ENCODE measurements at regions not wholly inside any gene's neighbourhood (a gene's known extent, or its start where the extent isn't known, plus 50 kb on each side); places are given as distances from the start of the nearest gene placed in this dataset.

DNA sequence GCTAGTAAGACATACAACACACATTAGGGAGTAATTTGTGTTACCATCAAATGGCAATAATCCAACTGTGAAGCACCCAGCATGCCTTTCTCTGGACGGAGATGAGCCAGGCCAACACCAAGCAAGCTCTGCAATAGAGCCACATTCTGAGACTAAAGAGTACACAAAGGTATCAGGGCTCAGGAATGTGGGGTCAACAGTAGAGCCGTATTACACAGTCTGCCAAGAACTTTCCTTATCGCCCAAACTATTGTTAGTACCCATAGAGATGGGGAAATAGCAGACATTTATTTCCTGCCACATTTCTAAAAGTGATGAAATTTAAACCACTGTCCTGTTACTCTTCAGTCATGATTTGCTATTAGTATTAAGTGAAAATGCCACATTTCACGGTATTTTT lies 113.7 kb downstream of the BMP4 start:
- H2AFZ ChIP-seq (ENCODE audit: low read length), result no peak overlapping the region
- POLR2A ChIA-PET (ENCODE audit: partially characterized antibody), result no interaction called here
- TF ChIP-seq, protein P1, sequence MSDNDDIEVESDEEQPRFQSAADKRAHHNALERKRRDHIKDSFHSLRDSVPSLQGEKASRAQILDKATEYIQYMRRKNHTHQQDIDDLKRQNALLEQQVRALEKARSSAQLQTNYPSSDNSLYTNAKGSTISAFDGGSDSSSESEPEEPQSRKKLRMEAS (IDR thresholded peaks at IDR 0.05), result no peak
- TF ChIP-seq BCL11A (IDR thresholded peaks at IDR 0.05; ENCODE audit: low read depth in 2 of 2, low read length in 2 of 2) (no peak), EGR1 (IDR thresholded peaks at IDR 0.05; ENCODE audit: borderline replicate concordance, low read depth, low read length) (no peak), SUZ12 (IDR thresholded peaks at IDR 0.05; ENCODE audit: low read length) (no peak), SIX5 (IDR thresholded peaks at IDR 0.05; ENCODE audit: low read depth, low read length) (no peak), POLR2AphosphoS5 (IDR thresholded peaks at IDR 0.05; ENCODE audit: low read depth, low read length) (no peak), RFX5 (IDR thresholded peaks at IDR 0.05; ENCODE audit: borderline replicate concordance, low read depth, low read length) (no peak), TCF12 (IDR thresholded peaks at IDR 0.05; ENCODE audit: low read depth, low read length) (no peak), ATF3 (IDR thresholded peaks at IDR 0.05; ENCODE audit: insufficient read depth, low read depth, low read length) (no peak), YY1 (IDR thresholded peaks at IDR 0.05; ENCODE audit: low read depth, low read length) (no peak), TBP (IDR thresholded peaks at IDR 0.05; ENCODE audit: low read depth, low read length) (no peak), ZNF274 (IDR thresholded peaks at IDR 0.05; ENCODE audit: borderline replicate concordance, extremely low read depth, low read length) (no peak), CEBPB (IDR thresholded peaks at IDR 0.05; ENCODE audit: low read depth, low read length) (no peak), CTBP2 (IDR thresholded peaks at IDR 0.05; ENCODE audit: borderline replicate concordance, insufficient read depth, insufficient read length, low read length) (no peak), TAF1 (IDR thresholded peaks at IDR 0.05; ENCODE audit: low read depth, low read length) (no peak), CHD2 (IDR thresholded peaks at IDR 0.05; ENCODE audit: low read length) (no peak), CBX5 (IDR thresholded peaks at IDR 0.05; ENCODE audit: low read depth, low read length) (no peak)

More for the DNA sequence above, 113.7 kb downstream of the BMP4 start:
- Histone ChIP-seq H3K23me2 (ENCODE audit: low read depth, low read length) (no peaks in the 10 kb centered on the region), H4K8ac (ENCODE audit: extremely low read depth, insufficient read depth, low read length) (no peak overlapping the region), H3K14ac (ENCODE audit: insufficient read length) (no peak overlapping the region), H4K91ac (replicated peaks; ENCODE audit: insufficient read length, low read length) (no peak overlapping the region), H3K4me1 (replicated peaks in 1 of 4; ENCODE audit: control insufficient read depth in 3 of 4, insufficient read depth in 4 of 4, low read length in 3 of 4) (no peaks in the 10 kb centered on the region), H3K27me3 (replicated peaks in 1 of 4; ENCODE audit: control insufficient read depth in 3 of 4, extremely low read depth in 1 of 4, insufficient read depth in 3 of 4, low read length in 3 of 4) (no peaks in the 10 kb centered on the region), H3K79me1 (ENCODE audit: low read depth, low read length) (no peaks in the 10 kb centered on the region), H3K4me2 (ENCODE audit: insufficient read depth in 1 of 2, low read depth in 2 of 2, low read length in 2 of 2) (no peak overlapping the region), H4K20me1 (replicated peaks in 1 of 2; ENCODE audit: control insufficient read depth in 1 of 2, insufficient read depth in 2 of 2, low read length in 2 of 2) (no peaks in the 10 kb centered on the region), H3K4ac (replicated peaks; ENCODE audit: insufficient read length, low read depth, low read length) (no peak overlapping the region), H2BK5ac (ENCODE audit: low read depth, low read length) (no peak overlapping the region), H3K18ac (ENCODE audit: extremely low read depth, low read length) (no peak overlapping the region), H3K79me2 (ENCODE audit: control insufficient read depth in 1 of 2, insufficient read depth in 2 of 2, low read length in 2 of 2) (no peaks in the 10 kb centered on the region), H2BK15ac (ENCODE audit: low read length) (no peak overlapping the region), H3K23ac (ENCODE audit: insufficient read length) (no peak overlapping the region), H4K5ac (ENCODE audit: insufficient read length, low read depth, low read length) (no peak overlapping the region), H3K9me3 (ENCODE audit: insufficient read depth in 2 of 2, low read depth in 1 of 2, low read length in 1 of 2) (no peaks in the 10 kb centered on the region), H3K9ac (replicated peaks in 1 of 4; ENCODE audit: extremely low read depth in 1 of 4, low read depth in 3 of 4, low read length in 3 of 4) (no peak overlapping the region), H2BK120ac (replicated peaks; ENCODE audit: low read depth, low read length) (no peak overlapping the region), H3K36me3 (ENCODE audit: control insufficient read depth in 2 of 4, insufficient read depth in 4 of 4, low read length in 3 of 4) (no peaks in the 10 kb centered on the region), H3K56ac (replicated peaks; ENCODE audit: insufficient read length, low read depth, low read length) (no peak overlapping the region), H2BK12ac (ENCODE audit: low read depth, low read length) (no peak overlapping the region), H3K27ac (ENCODE audit: low read depth, low read length) (no peak overlapping the region), H2AK5ac (ENCODE audit: low read depth, low read length) (no peak overlapping the region), H3K4me3 (ENCODE audit: extremely low read depth in 1 of 4, insufficient read depth in 2 of 4, low read depth in 3 of 4, low read length in 4 of 4) (no peak overlapping the region), H2BK20ac (ENCODE audit: low read length) (no peak overlapping the region)
- CTCF ChIA-PET (ENCODE audit: partially characterized antibody), result no interaction called here
- FAIRE-seq (no peak), DNase-seq (ENCODE audit: low read depth in 1 of 2, low spot score in 2 of 2) (no peak)
- 68% methylated on average over 4 of the region's 4 CpGs; no CpG with 5 or more reads in 1 of the 2 experiments for WGBS, 2 experiments (ENCODE audit: extremely low coverage in 1 of 2, insufficient coverage in 1 of 2, insufficient read length in 1 of 2, insufficient replicate concordance in 2 of 2, low coverage in 1 of 2, low lambda C conversion rate in 2 of 2, missing lambda C conversion rate in 1 of 2)

All from H1 (cell line).